ENCODE measurements at regions not wholly inside any gene's neighbourhood (a gene's known extent, or its start where the extent isn't known, plus 50 kb on each side); places are given as distances from the start of the nearest gene placed in this dataset.

- H3K27ac ChIP-seq (ENCODE audit: low read depth, low read length) = no peak overlapping the region
- H2AFZ ChIP-seq (ENCODE audit: low read depth, low read length, poor library complexity, severe bottlenecking) = no peak overlapping the region
- BruUV-seq (replicated peaks) = no TSS peak
- ATAC-seq (no peak), DNase-seq (ENCODE audit: low read depth, low spot score) (no peak)
- H3K9ac ChIP-seq (ENCODE audit: low read length) = no peak overlapping the region
- intact Hi-C loops (cut with micrococcal nuclease) = no loop called here
- H3K27me3 ChIP-seq (ENCODE audit: insufficient read depth, low read length) = no peaks in the 10 kb centered on the region
- ChIA-PET CTCF (no interaction called here), POLR2A (no interaction called here), RAD21 (ENCODE audit: low non-redundant PET in 1 of 2, low total read pairs in 2 of 2, uncharacterized antibody in 2 of 2, unreplicated experiment in 2 of 2) (no interaction called here)
- no peak overlapping the region for H3K4me3 ChIP-seq (replicated peaks in 1 of 2; ENCODE audit: low read depth in 1 of 2, low read length in 2 of 2)
- H3K4me1 ChIP-seq (ENCODE audit: control insufficient read depth in 1 of 2, insufficient read depth in 2 of 2, low read length in 2 of 2) = no peaks in the 10 kb centered on the region
- H4K20me1 ChIP-seq (ENCODE audit: insufficient read depth) = no peaks in the 10 kb centered on the region
- TF ChIP-seq FOSL1 (IDR thresholded peaks at IDR 0.05; ENCODE audit: low read depth) (no peak), EZH2 (IDR thresholded peaks at IDR 0.05) (no peak), REST (IDR thresholded peaks at IDR 0.05; ENCODE audit: low read depth) (no peak), ATF3 (IDR thresholded peaks at IDR 0.05) (no peak), JUND (IDR thresholded peaks at IDR 0.05) (no peak), ZFX (IDR thresholded peaks at IDR 0.05) (no peak), EGR1 (IDR thresholded peaks at IDR 0.05; ENCODE audit: low read depth) (no peak), POLR2A (IDR thresholded peaks at IDR 0.05; ENCODE audit: borderline replicate concordance, extremely low read depth, insufficient read depth, insufficient read length) (no peak), SP1 (IDR thresholded peaks at IDR 0.05; ENCODE audit: low read depth) (no peak), RAD21 (IDR thresholded peaks at IDR 0.05; ENCODE audit: low read depth) (no peak), SRF (IDR thresholded peaks at IDR 0.05; ENCODE audit: low read depth) (no peak)
- no peaks in the 10 kb centered on the region for H3K79me2 ChIP-seq (ENCODE audit: insufficient read depth, low read length)
- H3K4me2 ChIP-seq (ENCODE audit: low read length) = no peak overlapping the region
- no peaks in the 10 kb centered on the region for H3K36me3 ChIP-seq (ENCODE audit: control insufficient read depth in 1 of 2, insufficient read depth in 2 of 2, low read length in 2 of 2)
- no peaks in the 10 kb centered on the region for H3K9me3 ChIP-seq (ENCODE audit: control insufficient read depth in 1 of 2, insufficient read depth in 1 of 2, low read depth in 1 of 2, low read length in 2 of 2)
- H3K9me2 ChIP-seq (ENCODE audit: insufficient read depth) = no peaks in the 10 kb centered on the region
Observed at GRCh38 chr2:14923820-14924580, 291.5 kb downstream of the LRATD1 start.
